IMR-90 (cell line): ENCODE measurements at regions not wholly inside any gene's neighbourhood (a gene's known extent, or its start where the extent isn't known, plus 50 kb on each side); places are given as distances from the start of the nearest gene placed in this dataset.

ENCODE experiments used
- ATAC-seq: fragments of 200-7000 bp; cut with Tn5 transposase; 2 replicates; pipeline ENCODE4 v1.9.1; 2020; ENCODE audit warnings: low read depth, mild to moderate bottlenecking, moderate library complexity
- BruUV-seq: library from RNA; stranded (reverse); fragments of 400-500 nt; replicated peaks from 2 replicates; lab custom pipeline; 2021; lab: Mats Ljungman, UMichigan
- CTCF ChIA-PET: fragments of 300-600 bp; formaldehyde crosslinking; extraction: SDS; loops from one replicate; lab custom pipeline; 2021; ENCODE audit warnings: antibody characterized with exemption; lab: Yijun Ruan, JAX
- POLR2A ChIA-PET: fragments of 300-600 bp; sonication (Branson Sonifier 250); formaldehyde crosslinking; loops from one replicate; lab custom pipeline; 2022; ENCODE audit warnings: antibody characterized with exemption; ENCODE audit not compliant: unreplicated experiment; lab: Charles Lee
- DNase-seq: peaks from one replicate; pipeline ENCODE4 v3.0.0; 2013
- H2AFZ ChIP-seq: replicated peaks from 2 replicates; pipeline ENCODE3; 2013; ENCODE audit warnings: low read length, mild to moderate bottlenecking; ENCODE audit not compliant: poor library complexity
- H2AK5ac ChIP-seq: 2 replicates; pipeline ENCODE4 v1.6.1; 2013; ENCODE audit warnings: low read depth, low read length, inconsistent platforms
- H2AK9ac ChIP-seq: replicated peaks from 2 replicates; pipeline ENCODE3; 2013; ENCODE audit warnings: mild to moderate bottlenecking, low read depth, low read length, moderate library complexity; ENCODE audit not compliant: poor library complexity
- H2BK120ac ChIP-seq: 2 replicates; pipeline ENCODE4 v1.6.1; 2013; ENCODE audit warnings: low read depth, low read length, inconsistent platforms
- H2BK15ac ChIP-seq: 3 replicates; pipeline ENCODE4 v1.6.1; 2013; ENCODE audit warnings: low read depth, low read length, inconsistent platforms
- H2BK20ac ChIP-seq: 2 replicates; pipeline ENCODE4 v1.6.1; 2013; ENCODE audit warnings: low read depth, mild to moderate bottlenecking, inconsistent platforms, low read length, moderate library complexity
- H2BK5ac ChIP-seq: 2 replicates; pipeline ENCODE4 v1.6.1; 2013; ENCODE audit warnings: mild to moderate bottlenecking, low read depth, low read length, inconsistent platforms; ENCODE audit not compliant: poor library complexity, severe bottlenecking
- H3K14ac ChIP-seq: replicated peaks from 2 replicates; pipeline ENCODE4 v1.6.1; 2013; ENCODE audit warnings: low read depth, low read length, inconsistent platforms
- H3K18ac ChIP-seq: 2 replicates; pipeline ENCODE4 v1.6.1; 2013; ENCODE audit warnings: low read depth, low read length, control low read depth
- H3K23ac ChIP-seq: 2 replicates; pipeline ENCODE4 v1.6.1; 2013; ENCODE audit warnings: low read depth, low read length, inconsistent platforms
- H3K27ac ChIP-seq: 2 replicates; pipeline ENCODE4 v1.5.1; 2013; ENCODE audit warnings: mild to moderate bottlenecking, control low read depth, low read length; ENCODE audit not compliant: insufficient read depth
- H3K27me3 ChIP-seq: 2 replicates; pipeline ENCODE4 v1.6.1; 2013; ENCODE audit warnings: low read length; ENCODE audit not compliant: control insufficient read depth, insufficient read depth
- H3K36me3 ChIP-seq: 2 replicates; pipeline ENCODE4 v1.6.1; 2013; ENCODE audit warnings: low read length, mixed read lengths; ENCODE audit not compliant: control insufficient read depth, insufficient read depth
- H3K4ac ChIP-seq: 2 replicates; pipeline ENCODE4 v1.6.1; 2013; ENCODE audit warnings: low read depth, low read length, inconsistent platforms
- H3K4me1 ChIP-seq: 2 replicates; pipeline ENCODE4 v1.6.1; 2013; ENCODE audit warnings: low read length, mixed read lengths; ENCODE audit not compliant: control insufficient read depth, insufficient read depth
- H3K4me2 ChIP-seq: 2 replicates; pipeline ENCODE4 v1.6.1; 2013; ENCODE audit warnings: low read depth, mild to moderate bottlenecking, control low read depth, low read length, moderate library complexity
- H3K4me3 ChIP-seq: 2 replicates; pipeline ENCODE4 v1.5.1; 2013; ENCODE audit warnings: low read depth, mild to moderate bottlenecking, control low read depth, low read length, moderate library complexity; ENCODE audit not compliant: insufficient read depth
- H3K56ac ChIP-seq: 2 replicates; pipeline ENCODE4 v1.6.1; 2013; ENCODE audit warnings: low read length, inconsistent platforms; ENCODE audit not compliant: insufficient read depth; ENCODE audit errors: extremely low read depth
- H3K79me1 ChIP-seq, 2 experiments: 2 replicates each; pipeline ENCODE4 v1.6.1; 2013; ENCODE audit warnings: low read length in 2 of 2, inconsistent platforms in 1 of 2, low read depth in 1 of 2
- H3K9ac ChIP-seq: 2 replicates; pipeline ENCODE4 v1.6.1; 2013; ENCODE audit warnings: low read depth, low read length, control low read depth
- H3K9me1 ChIP-seq: 2 replicates; pipeline ENCODE4 v1.6.1; 2013; ENCODE audit warnings: low read length, inconsistent platforms; ENCODE audit not compliant: insufficient read depth
- H3K9me3 ChIP-seq: 2 replicates; pipeline ENCODE4 v1.6.1; 2013; ENCODE audit warnings: low read length; ENCODE audit not compliant: control insufficient read depth, insufficient read depth
- H4K20me1 ChIP-seq: 2 replicates; pipeline ENCODE4 v1.6.1; 2013; ENCODE audit warnings: low read length, inconsistent platforms; ENCODE audit not compliant: insufficient read depth
- H4K5ac ChIP-seq: 2 replicates; pipeline ENCODE4 v1.6.1; 2013; ENCODE audit warnings: mild to moderate bottlenecking, low read depth, low read length, control low read depth
- H4K8ac ChIP-seq, 2 experiments: 2 replicates each; pipeline ENCODE4 v1.6.1; 2013; ENCODE audit warnings: low read depth in 2 of 2, low read length in 2 of 2, control low read depth in 1 of 2, inconsistent platforms in 1 of 2
- H4K91ac ChIP-seq: 2 replicates; pipeline ENCODE4 v1.6.1; 2013; ENCODE audit warnings: low read depth, low read length, inconsistent platforms; ENCODE audit not compliant: insufficient read depth
- BHLHE40 ChIP-seq: fragments of 150-350 bp; IDR thresholded peaks from 2 replicates; pipeline ENCODE4 v1.6.1; 2016; ENCODE audit warnings: mild to moderate bottlenecking, low read depth, low read length
- CEBPB ChIP-seq: IDR thresholded peaks from 2 replicates; pipeline ENCODE4 v1.6.1; 2012; ENCODE audit warnings: low read depth, low read length, improper control_type of control experiment
- CHD1 ChIP-seq: IDR thresholded peaks from 2 replicates; pipeline ENCODE4 v1.6.1; 2012; ENCODE audit warnings: low read depth, low read length, improper control_type of control experiment
- CTCF ChIP-seq: conservative IDR thresholded peaks from 2 replicates; pipeline ENCODE4 v1.5.1; 2012; ENCODE audit warnings: mild to moderate bottlenecking, low read depth, low read length, improper control_type of control experiment
- ELK1 ChIP-seq: fragments of 150-350 bp; IDR thresholded peaks from 2 replicates; pipeline ENCODE4 v1.6.1; 2016; ENCODE audit warnings: low read depth, mild to moderate bottlenecking, low read length, moderate library complexity, borderline replicate concordance
- FOS ChIP-seq: fragments of 150-350 bp; IDR thresholded peaks from 2 replicates; pipeline ENCODE4 v1.6.1; 2016; ENCODE audit warnings: low read depth, low read length
- MAFK ChIP-seq: IDR thresholded peaks from 2 replicates; pipeline ENCODE4 v1.6.1; 2012; ENCODE audit warnings: low read depth, low read length, improper control_type of control experiment
- MAZ ChIP-seq: IDR thresholded peaks from 2 replicates; pipeline ENCODE4 v1.6.1; 2012; ENCODE audit warnings: low read depth, mild to moderate bottlenecking, low read length, improper control_type of control experiment, moderate library complexity, borderline replicate concordance
- MXI1 ChIP-seq: IDR thresholded peaks from 2 replicates; pipeline ENCODE4 v1.6.1; 2012; ENCODE audit warnings: low read depth, mild to moderate bottlenecking, low read length, moderate library complexity, borderline replicate concordance
- NFE2L2 ChIP-seq: fragments of 150-350 bp; IDR thresholded peaks from 2 replicates; pipeline ENCODE4 v1.6.1; 2016; ENCODE audit warnings: low read depth, mild to moderate bottlenecking, low read length
- POLR2A ChIP-seq: IDR thresholded peaks from 2 replicates; pipeline ENCODE4 v1.6.1; 2012; ENCODE audit warnings: mild to moderate bottlenecking, low read depth, low read length
- RAD21 ChIP-seq: IDR thresholded peaks from 2 replicates; pipeline ENCODE4 v1.6.1; 2012; ENCODE audit warnings: low read length, improper control_type of control experiment
- RCOR1 ChIP-seq: IDR thresholded peaks from 2 replicates; pipeline ENCODE4 v1.6.1; 2012; ENCODE audit warnings: mild to moderate bottlenecking, low read length, improper control_type of control experiment; ENCODE audit not compliant: insufficient replicate concordance
- RFX5 ChIP-seq: IDR thresholded peaks from 2 replicates; pipeline ENCODE4 v1.8.0; 2012; ENCODE audit warnings: low read depth, mild to moderate bottlenecking, low read length, moderate library complexity
- SMC3 ChIP-seq: fragments of 150-350 bp; IDR thresholded peaks from 2 replicates; pipeline ENCODE4 v1.6.1; 2016; ENCODE audit warnings: low read depth, mild to moderate bottlenecking, antibody characterized with exemption, low read length, moderate library complexity
- USF2 ChIP-seq: fragments of 150-350 bp; IDR thresholded peaks from 2 replicates; pipeline ENCODE4 v1.6.1; 2017; ENCODE audit warnings: mild to moderate bottlenecking, antibody characterized with exemption, low read length, low read depth
- WGBS, 2 experiments: methylation state at CpG; one replicate each; pipeline versions ENCODE4 v1.1.5 to v1.1.7; 2013; ENCODE audit warnings: missing lambda C conversion rate in 2 of 2; ENCODE audit not compliant: insufficient read length in 1 of 2; ENCODE audit errors: extremely low coverage in 2 of 2; 5-methylcytosine and 5-hydroxymethylcytosine counted together
- dilution Hi-C: fragments of 300-500 bp; cut with HindIII; formaldehyde crosslinking; loops from one replicate; pipeline ENCODE4 v1.14.3; 2018; ENCODE audit warnings: low sequenced_read_pairs; ENCODE audit not compliant: unreplicated experiment
- in situ Hi-C: fragments of 300-500 bp; cut with MboI; formaldehyde crosslinking; loops from 3 replicates; pipeline ENCODE4 v1.14.3; 2019; ENCODE audit warnings: low sequenced_read_pairs, inconsistent platforms, mixed read lengths
- intact Hi-C: fragments of 100-400 bp; cut with micrococcal nuclease; formaldehyde crosslinking; loops from 2 replicates; pipeline ENCODE4 v1.10.0; 2022

- no peak overlapping the region for H2BK5ac ChIP-seq
- H3K18ac ChIP-seq = no peak overlapping the region
- H3K14ac ChIP-seq = no peak overlapping the region
- in situ Hi-C loops (no loop called here), intact Hi-C loops (no loop called here), dilution Hi-C loops (no loop called here)
- no peaks in the 10 kb centered on the region for H3K79me1 ChIP-seq
- no peak overlapping the region for H3K23ac ChIP-seq
- H3K27me3 ChIP-seq = peaks cover 4% of the 10 kb centered on the region; the same call in 1 of the 2 replicates
- CTCF ChIA-PET = no interaction called here
- no peak overlapping the region for H2BK120ac ChIP-seq
- no peak overlapping the region for H3K4ac ChIP-seq
- no peak for TF ChIP-seq CEBPB
- TF ChIP-seq RFX5 = no peak
- no peak for TF ChIP-seq ELK1
- TF ChIP-seq USF2 = no peak
- no peak for TF ChIP-seq BHLHE40
- no peak for TF ChIP-seq MAFK
- no peak for TF ChIP-seq FOS
- no peak for TF ChIP-seq CHD1
- no peak for TF ChIP-seq NFE2L2
- no peak for TF ChIP-seq CTCF
- TF ChIP-seq MAZ = no peak
- TF ChIP-seq RCOR1 = no peak
- no peak for TF ChIP-seq SMC3
- no peak for TF ChIP-seq MXI1
- no peak for TF ChIP-seq RAD21
- TF ChIP-seq POLR2A = no peak
- H2AFZ ChIP-seq = no peak overlapping the region
- WGBS, 2 experiments = 79% methylated on average over 7 of the region's 10 CpGs; no CpG with 5 or more reads in 1 of the 2 experiments
- ATAC-seq = no peak
- H3K4me2 ChIP-seq = no peak overlapping the region
- H4K8ac ChIP-seq = no peak overlapping the region
- H2BK15ac ChIP-seq = no peak overlapping the region
- no peak overlapping the region for H2AK9ac ChIP-seq
- H3K27ac ChIP-seq = no peak overlapping the region
- no TSS peak for BruUV-seq
- H3K36me3 ChIP-seq = no peaks in the 10 kb centered on the region
- no peak overlapping the region for H2BK20ac ChIP-seq
- H4K91ac ChIP-seq = no peak overlapping the region
- H3K56ac ChIP-seq = no peak overlapping the region
- POLR2A ChIA-PET = no interaction called here
- no peak for DNase-seq
- H2AK5ac ChIP-seq = no peak overlapping the region
- no peak overlapping the region for H3K4me3 ChIP-seq
- no peaks in the 10 kb centered on the region for H3K9me1 ChIP-seq
- peaks cover 11% of the 10 kb centered on the region for H3K9me3 ChIP-seq
- no peaks in the 10 kb centered on the region for H4K20me1 ChIP-seq
- H3K9ac ChIP-seq = no peak overlapping the region
- H3K4me1 ChIP-seq = no peaks in the 10 kb centered on the region
- no peak overlapping the region for H4K5ac ChIP-seq
These were observed 53.9 kb upstream of the TAF1B start for GRCh38 chr2:9789371-9789770.
